ENCODE measurements at regions not wholly inside any gene's neighbourhood (a gene's known extent, or its start where the extent isn't known, plus 50 kb on each side); places are given as distances from the start of the nearest gene placed in this dataset.

DNA sequence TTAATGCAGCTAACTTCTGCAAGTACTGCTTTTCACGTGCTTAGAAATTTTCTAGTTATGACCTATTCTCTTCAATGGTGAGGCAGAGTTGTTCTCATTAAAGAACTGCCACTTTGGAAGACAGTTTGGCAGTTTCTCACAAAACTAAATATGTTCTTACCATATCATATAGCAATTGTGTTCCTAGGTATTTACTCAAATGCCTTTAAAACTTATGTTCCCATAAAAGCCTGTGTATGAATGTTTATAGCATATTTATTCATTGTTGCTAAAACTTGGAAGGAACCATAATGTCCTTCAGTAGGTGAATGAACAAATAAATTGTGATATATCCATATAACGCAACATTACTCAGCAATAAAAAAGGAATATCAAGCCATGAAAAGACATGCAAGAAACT lies 555.1 kb upstream of the POT1 start:
- TF ChIP-seq, protein P1, sequence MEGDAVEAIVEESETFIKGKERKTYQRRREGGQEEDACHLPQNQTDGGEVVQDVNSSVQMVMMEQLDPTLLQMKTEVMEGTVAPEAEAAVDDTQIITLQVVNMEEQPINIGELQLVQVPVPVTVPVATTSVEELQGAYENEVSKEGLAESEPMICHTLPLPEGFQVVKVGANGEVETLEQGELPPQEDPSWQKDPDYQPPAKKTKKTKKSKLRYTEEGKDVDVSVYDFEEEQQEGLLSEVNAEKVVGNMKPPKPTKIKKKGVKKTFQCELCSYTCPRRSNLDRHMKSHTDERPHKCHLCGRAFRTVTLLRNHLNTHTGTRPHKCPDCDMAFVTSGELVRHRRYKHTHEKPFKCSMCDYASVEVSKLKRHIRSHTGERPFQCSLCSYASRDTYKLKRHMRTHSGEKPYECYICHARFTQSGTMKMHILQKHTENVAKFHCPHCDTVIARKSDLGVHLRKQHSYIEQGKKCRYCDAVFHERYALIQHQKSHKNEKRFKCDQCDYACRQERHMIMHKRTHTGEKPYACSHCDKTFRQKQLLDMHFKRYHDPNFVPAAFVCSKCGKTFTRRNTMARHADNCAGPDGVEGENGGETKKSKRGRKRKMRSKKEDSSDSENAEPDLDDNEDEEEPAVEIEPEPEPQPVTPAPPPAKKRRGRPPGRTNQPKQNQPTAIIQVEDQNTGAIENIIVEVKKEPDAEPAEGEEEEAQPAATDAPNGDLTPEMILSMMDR (conservative IDR thresholded peaks at IDR 0.05 in 1 of 2, IDR thresholded peaks at IDR 0.05 in 1 of 2; ENCODE audit: low read depth in 1 of 2, low read length in 2 of 2): no peak
- no peak for TF ChIP-seq EZH2 (IDR thresholded peaks at IDR 0.05; ENCODE audit: low read length, missing control alignments)
- Histone ChIP-seq H3K9me3 (ENCODE audit: control insufficient read depth, insufficient read depth, low read depth, low read length) (no peaks in the 10 kb centered on the region), H3K36me3 (ENCODE audit: control insufficient read depth, insufficient read depth, low read length) (no peaks in the 10 kb centered on the region), H2AFZ (ENCODE audit: low read length) (no peak overlapping the region), H3K4me3 (replicated peaks in 1 of 4; ENCODE audit: control extremely low read depth in 1 of 4, insufficient read depth in 1 of 4, low read depth in 3 of 4, low read length in 4 of 4) (no peak overlapping the region), H3K4me1 (ENCODE audit: control insufficient read depth, extremely low read depth, insufficient read depth, low read length) (no peaks in the 10 kb centered on the region), H4K20me1 (ENCODE audit: control insufficient read depth, extremely low read depth, insufficient read depth, low read length) (no peaks in the 10 kb centered on the region), H3K27ac (ENCODE audit: insufficient read depth, low read length) (no peak overlapping the region), H3K27me3 (ENCODE audit: control insufficient read depth, insufficient read depth, low read length) (no peaks in the 10 kb centered on the region), H3K9ac (ENCODE audit: insufficient read depth, low read length) (no peak overlapping the region), H3K4me2 (ENCODE audit: extremely low read depth, insufficient read depth, low read length) (no peak overlapping the region), H3K79me2 (ENCODE audit: control insufficient read depth, insufficient read depth, low read length) (no peaks in the 10 kb centered on the region)
- DNase-seq (ENCODE audit: low read depth in 2 of 2): no peak

DNA sequence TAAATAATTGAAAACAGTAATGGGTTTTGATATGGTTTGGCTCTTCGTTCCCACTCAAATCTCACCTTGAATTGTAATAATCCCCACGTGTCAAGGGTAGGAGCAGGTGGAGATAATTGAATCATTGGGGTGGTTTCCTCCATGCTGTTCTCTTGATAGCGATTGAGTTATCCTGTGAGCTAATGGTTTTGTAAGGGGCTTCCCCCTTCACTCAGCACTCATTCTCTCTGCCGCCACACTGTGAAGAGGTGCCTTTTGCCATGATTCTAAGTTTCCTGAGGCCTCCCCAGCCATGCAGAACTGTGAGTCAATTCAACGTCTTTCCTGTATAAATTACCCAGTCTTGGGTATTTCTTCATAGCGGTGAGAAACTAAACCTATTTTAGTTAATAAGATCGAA lies 551.7 kb upstream of the POT1 start:
- H4K20me1 ChIP-seq (ENCODE audit: control insufficient read depth, extremely low read depth, insufficient read depth, low read length): no peaks in the 10 kb centered on the region
- no peak overlapping the region for H3K4me2 ChIP-seq (ENCODE audit: extremely low read depth, insufficient read depth, low read length)
- no peak overlapping the region for H3K27ac ChIP-seq (ENCODE audit: insufficient read depth, low read length)
- TF ChIP-seq, protein P1 (conservative IDR thresholded peaks at IDR 0.05 in 1 of 2, IDR thresholded peaks at IDR 0.05 in 1 of 2; ENCODE audit: low read depth in 1 of 2, low read length in 2 of 2): no peak
- no peak for TF ChIP-seq EZH2 (IDR thresholded peaks at IDR 0.05; ENCODE audit: low read length, missing control alignments)
- no peaks in the 10 kb centered on the region for H3K36me3 ChIP-seq (ENCODE audit: control insufficient read depth, insufficient read depth, low read length)
- H3K4me1 ChIP-seq (ENCODE audit: control insufficient read depth, extremely low read depth, insufficient read depth, low read length): no peaks in the 10 kb centered on the region
- no peak overlapping the region for H3K4me3 ChIP-seq (replicated peaks in 1 of 4; ENCODE audit: control extremely low read depth in 1 of 4, insufficient read depth in 1 of 4, low read depth in 3 of 4, low read length in 4 of 4)
- no peaks in the 10 kb centered on the region for H3K9me3 ChIP-seq (ENCODE audit: control insufficient read depth, insufficient read depth, low read depth, low read length)
- no peak overlapping the region for H3K9ac ChIP-seq (ENCODE audit: insufficient read depth, low read length)
- DNase-seq (ENCODE audit: low read depth in 2 of 2): no peak
- no peaks in the 10 kb centered on the region for H3K27me3 ChIP-seq (ENCODE audit: control insufficient read depth, insufficient read depth, low read length)
- no peaks in the 10 kb centered on the region for H3K79me2 ChIP-seq (ENCODE audit: control insufficient read depth, insufficient read depth, low read length)
- no peak overlapping the region for H2AFZ ChIP-seq (ENCODE audit: low read length)

DNA sequence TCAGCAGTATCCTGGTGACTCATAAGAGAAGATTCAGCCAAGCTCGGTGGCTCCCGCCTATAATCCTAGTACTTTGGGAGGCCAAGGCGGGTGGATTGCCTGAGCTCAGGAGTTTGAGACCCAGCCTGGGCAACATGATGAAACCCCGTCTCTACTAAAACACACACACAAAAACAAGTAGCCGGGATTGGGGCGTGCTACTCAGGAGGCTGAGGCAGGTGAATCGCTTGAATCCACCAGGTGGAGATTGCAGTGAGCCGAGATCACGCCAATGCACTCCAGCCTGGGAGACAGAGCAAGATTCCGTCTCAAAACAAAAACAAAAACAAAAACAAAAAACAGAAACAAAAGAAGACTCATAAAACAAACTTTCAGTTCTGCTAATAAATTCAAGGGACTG lies 551.1 kb upstream of the POT1 start:
- no peak for TF ChIP-seq EZH2 (IDR thresholded peaks at IDR 0.05; ENCODE audit: low read length, missing control alignments)
- TF ChIP-seq, protein P1 (conservative IDR thresholded peaks at IDR 0.05 in 1 of 2, IDR thresholded peaks at IDR 0.05 in 1 of 2; ENCODE audit: low read depth in 1 of 2, low read length in 2 of 2): no peak
- no peak for DNase-seq (ENCODE audit: low read depth in 2 of 2)
- H3K4me3 ChIP-seq (replicated peaks in 1 of 4; ENCODE audit: control extremely low read depth in 1 of 4, insufficient read depth in 1 of 4, low read depth in 3 of 4, low read length in 4 of 4): no peak overlapping the region
- H3K9me3 ChIP-seq (ENCODE audit: control insufficient read depth, insufficient read depth, low read depth, low read length): no peaks in the 10 kb centered on the region
- no peak overlapping the region for H3K9ac ChIP-seq (ENCODE audit: insufficient read depth, low read length)
- H3K27me3 ChIP-seq (ENCODE audit: control insufficient read depth, insufficient read depth, low read length): no peaks in the 10 kb centered on the region
- no peaks in the 10 kb centered on the region for H4K20me1 ChIP-seq (ENCODE audit: control insufficient read depth, extremely low read depth, insufficient read depth, low read length)
- no peaks in the 10 kb centered on the region for H3K36me3 ChIP-seq (ENCODE audit: control insufficient read depth, insufficient read depth, low read length)
- H3K27ac ChIP-seq (ENCODE audit: insufficient read depth, low read length): no peak overlapping the region
- no peaks in the 10 kb centered on the region for H3K79me2 ChIP-seq (ENCODE audit: control insufficient read depth, insufficient read depth, low read length)
- no peak overlapping the region for H3K4me2 ChIP-seq (ENCODE audit: extremely low read depth, insufficient read depth, low read length)
- no peaks in the 10 kb centered on the region for H3K4me1 ChIP-seq (ENCODE audit: control insufficient read depth, extremely low read depth, insufficient read depth, low read length)
- no peak overlapping the region for H2AFZ ChIP-seq (ENCODE audit: low read length)

All from fibroblast of lung (primary cell).